ENCODE measurements at regions not wholly inside any gene's neighbourhood (a gene's known extent, or its start where the extent isn't known, plus 50 kb on each side); places are given as distances from the start of the nearest gene placed in this dataset.

DNA sequence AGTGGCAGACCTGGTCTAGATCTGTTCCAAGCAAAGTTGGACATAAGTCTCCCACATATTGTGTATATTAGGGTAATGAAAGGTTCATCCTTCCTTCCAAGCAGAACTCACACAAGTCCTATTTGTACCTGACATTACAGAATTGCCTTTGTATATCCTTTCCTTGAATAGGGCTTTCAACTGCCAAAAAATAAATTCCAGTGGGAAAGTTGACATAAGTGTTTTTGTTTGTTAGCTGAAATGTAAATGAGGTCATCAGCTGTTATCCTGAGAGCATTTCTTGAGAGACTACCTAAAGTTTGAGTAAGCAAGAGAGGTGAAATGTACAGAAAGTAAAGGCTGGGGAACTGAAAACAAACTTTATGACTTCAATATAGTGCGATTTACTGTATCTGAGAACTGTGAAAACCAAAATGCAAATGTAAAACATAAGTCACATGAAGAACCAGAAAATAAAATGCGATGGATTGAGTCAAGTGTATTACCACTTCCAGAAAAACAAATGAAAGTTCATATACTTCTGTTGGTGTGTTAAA lies 527.3 kb upstream of the SEMA3D start:
- Histone ChIP-seq H3K4me3 (replicated peaks in 1 of 3; ENCODE audit: low read depth in 2 of 3, low read length in 3 of 3) (no peak overlapping the region), H3K27me3 (ENCODE audit: control insufficient read depth in 2 of 2, insufficient read depth in 2 of 2, low read length in 2 of 2) (no peaks in the 10 kb centered on the region), H3K36me3 (replicated peaks in 1 of 2; ENCODE audit: control insufficient read depth in 1 of 2, insufficient read depth in 2 of 2, low read length in 2 of 2) (no peaks in the 10 kb centered on the region), H3K9me3 (replicated peaks in 1 of 2; ENCODE audit: control insufficient read depth in 1 of 2, insufficient read depth in 1 of 2, low read length in 2 of 2) (no peaks in the 10 kb centered on the region), H4K20me1 (ENCODE audit: insufficient read depth, low read length) (no peaks in the 10 kb centered on the region), H3K79me2 (ENCODE audit: insufficient read depth, low read length) (no peaks in the 10 kb centered on the region), H3K4me2 (replicated peaks; ENCODE audit: extremely low read depth, low read length, poor library complexity, severe bottlenecking) (no peak overlapping the region), H3K9ac (ENCODE audit: insufficient read depth, low read length, poor library complexity, severe bottlenecking) (no peak overlapping the region), H3K4me1 (ENCODE audit: control insufficient read depth in 1 of 2, insufficient read depth in 2 of 2, low read length in 2 of 2) (peaks cover 0 to 13% of the 10 kb centered on the region in 2 donors), H2AFZ (ENCODE audit: insufficient read depth, low read depth, low read length, poor library complexity, severe bottlenecking) (no peak overlapping the region), H3K27ac (ENCODE audit: low read depth in 1 of 2, low read length in 2 of 2) (no peak overlapping the region)
- Mint-ChIP-seq H3K9me3 (peaks cover 0 to 3% (median 0%) of the 10 kb centered on the region in 7 donors), H3K27me3 (ENCODE audit: low read depth in 3 of 3) (peaks cover 0 to 1% (median 0%) of the 10 kb centered on the region in 3 donors), H3K27ac (no peak overlapping the region), H3K4me1 (peaks cover 9% of the 10 kb centered on the region), H3K36me3 (no peaks in the 10 kb centered on the region), H3K4me3 (no peak overlapping the region)
- intact Hi-C loops (cut with micrococcal nuclease) = no loop called here
- TF ChIP-seq, protein P1, sequence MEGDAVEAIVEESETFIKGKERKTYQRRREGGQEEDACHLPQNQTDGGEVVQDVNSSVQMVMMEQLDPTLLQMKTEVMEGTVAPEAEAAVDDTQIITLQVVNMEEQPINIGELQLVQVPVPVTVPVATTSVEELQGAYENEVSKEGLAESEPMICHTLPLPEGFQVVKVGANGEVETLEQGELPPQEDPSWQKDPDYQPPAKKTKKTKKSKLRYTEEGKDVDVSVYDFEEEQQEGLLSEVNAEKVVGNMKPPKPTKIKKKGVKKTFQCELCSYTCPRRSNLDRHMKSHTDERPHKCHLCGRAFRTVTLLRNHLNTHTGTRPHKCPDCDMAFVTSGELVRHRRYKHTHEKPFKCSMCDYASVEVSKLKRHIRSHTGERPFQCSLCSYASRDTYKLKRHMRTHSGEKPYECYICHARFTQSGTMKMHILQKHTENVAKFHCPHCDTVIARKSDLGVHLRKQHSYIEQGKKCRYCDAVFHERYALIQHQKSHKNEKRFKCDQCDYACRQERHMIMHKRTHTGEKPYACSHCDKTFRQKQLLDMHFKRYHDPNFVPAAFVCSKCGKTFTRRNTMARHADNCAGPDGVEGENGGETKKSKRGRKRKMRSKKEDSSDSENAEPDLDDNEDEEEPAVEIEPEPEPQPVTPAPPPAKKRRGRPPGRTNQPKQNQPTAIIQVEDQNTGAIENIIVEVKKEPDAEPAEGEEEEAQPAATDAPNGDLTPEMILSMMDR (IDR thresholded peaks at IDR 0.05) = no peak
- DNase-seq = no peak
- no CpG with 5 or more reads among the region's 2 CpGs for WGBS (ENCODE audit: insufficient coverage)

GRCh38 chr7:85713171-85713570 lies 526.3 kb upstream of the SEMA3D start:
- no peak overlapping the region for H3K4me3 Mint-ChIP-seq
- Histone ChIP-seq H3K4me1 (ENCODE audit: control insufficient read depth in 1 of 2, insufficient read depth in 2 of 2, low read length in 2 of 2) (peaks cover 0 to 18% of the 10 kb centered on the region in 2 donors), H3K9me3 (replicated peaks in 1 of 2; ENCODE audit: control insufficient read depth in 1 of 2, insufficient read depth in 1 of 2, low read length in 2 of 2) (no peaks in the 10 kb centered on the region), H2AFZ (ENCODE audit: insufficient read depth, low read depth, low read length, poor library complexity, severe bottlenecking) (no peak overlapping the region), H3K4me3 (replicated peaks in 1 of 3; ENCODE audit: low read depth in 2 of 3, low read length in 3 of 3) (no peak overlapping the region), H3K79me2 (ENCODE audit: insufficient read depth, low read length) (no peaks in the 10 kb centered on the region), H3K36me3 (replicated peaks in 1 of 2; ENCODE audit: control insufficient read depth in 1 of 2, insufficient read depth in 2 of 2, low read length in 2 of 2) (no peaks in the 10 kb centered on the region), H3K4me2 (replicated peaks; ENCODE audit: extremely low read depth, low read length, poor library complexity, severe bottlenecking) (no peak overlapping the region), H3K27ac (ENCODE audit: low read depth in 1 of 2, low read length in 2 of 2) (no peak overlapping the region), H3K27me3 (ENCODE audit: control insufficient read depth in 2 of 2, insufficient read depth in 2 of 2, low read length in 2 of 2) (no peaks in the 10 kb centered on the region), H4K20me1 (ENCODE audit: insufficient read depth, low read length) (no peaks in the 10 kb centered on the region), H3K9ac (ENCODE audit: insufficient read depth, low read length, poor library complexity, severe bottlenecking) (no peak overlapping the region)
- peaks cover 0 to 3% (median 0%) of the 10 kb centered on the region in 7 donors for H3K9me3 Mint-ChIP-seq
- TF ChIP-seq, protein P1 (IDR thresholded peaks at IDR 0.05) = no peak
- peaks cover 9% of the 10 kb centered on the region for H3K4me1 Mint-ChIP-seq
- intact Hi-C loops (cut with micrococcal nuclease) = no loop called here
- H3K27ac Mint-ChIP-seq = no peak overlapping the region
- H3K27me3 Mint-ChIP-seq (ENCODE audit: low read depth in 3 of 3) = no peaks in the 10 kb centered on the region
- no peaks in the 10 kb centered on the region for H3K36me3 Mint-ChIP-seq
- DNase-seq = no peak
- WGBS (ENCODE audit: insufficient coverage) = no CpG with 5 or more reads among the region's 1 CpG
